ENCODE measurements at regions not wholly inside any gene's neighbourhood (a gene's known extent, or its start where the extent isn't known, plus 50 kb on each side); places are given as distances from the start of the nearest gene placed in this dataset.

DNA sequence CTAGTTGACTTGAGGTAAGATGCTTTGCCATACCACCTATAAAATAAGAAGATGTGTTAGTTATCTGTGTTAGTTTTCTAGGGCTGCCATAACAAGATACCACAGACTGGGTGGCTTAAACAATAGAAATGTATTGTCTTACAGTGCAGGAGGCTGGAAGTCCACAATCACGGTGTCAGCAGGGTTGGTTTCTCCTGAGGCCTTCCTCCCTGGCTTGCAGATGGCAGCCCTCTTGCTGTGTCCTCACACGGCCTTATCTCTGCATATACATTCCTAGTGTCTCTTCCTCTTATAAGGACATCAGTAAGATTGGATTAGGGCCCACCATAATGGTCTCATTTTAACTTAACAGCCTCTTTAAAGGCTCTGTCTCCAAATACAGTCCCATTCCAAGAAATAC, 192.1 kb downstream of the GATA3 start:
- Histone ChIP-seq H3K27me3 (replicated peaks; ENCODE audit: insufficient read depth) (no peaks in the 10 kb centered on the region), H3K4me1 (replicated peaks) (no peaks in the 10 kb centered on the region), H3K4me3 (no peak overlapping the region), H3K36me3 (no peaks in the 10 kb centered on the region), H3K9me3 (no peaks in the 10 kb centered on the region), H3K27ac (no peak overlapping the region)
- WGBS, result 93% methylated on average over 2 of the region's 2 CpGs
- no peak for TF ChIP-seq POLR2AphosphoS5 (IDR thresholded peaks at IDR 0.05)
- TF ChIP-seq POLR2A (IDR thresholded peaks at IDR 0.05), result no peak
- TF ChIP-seq, protein P1, sequence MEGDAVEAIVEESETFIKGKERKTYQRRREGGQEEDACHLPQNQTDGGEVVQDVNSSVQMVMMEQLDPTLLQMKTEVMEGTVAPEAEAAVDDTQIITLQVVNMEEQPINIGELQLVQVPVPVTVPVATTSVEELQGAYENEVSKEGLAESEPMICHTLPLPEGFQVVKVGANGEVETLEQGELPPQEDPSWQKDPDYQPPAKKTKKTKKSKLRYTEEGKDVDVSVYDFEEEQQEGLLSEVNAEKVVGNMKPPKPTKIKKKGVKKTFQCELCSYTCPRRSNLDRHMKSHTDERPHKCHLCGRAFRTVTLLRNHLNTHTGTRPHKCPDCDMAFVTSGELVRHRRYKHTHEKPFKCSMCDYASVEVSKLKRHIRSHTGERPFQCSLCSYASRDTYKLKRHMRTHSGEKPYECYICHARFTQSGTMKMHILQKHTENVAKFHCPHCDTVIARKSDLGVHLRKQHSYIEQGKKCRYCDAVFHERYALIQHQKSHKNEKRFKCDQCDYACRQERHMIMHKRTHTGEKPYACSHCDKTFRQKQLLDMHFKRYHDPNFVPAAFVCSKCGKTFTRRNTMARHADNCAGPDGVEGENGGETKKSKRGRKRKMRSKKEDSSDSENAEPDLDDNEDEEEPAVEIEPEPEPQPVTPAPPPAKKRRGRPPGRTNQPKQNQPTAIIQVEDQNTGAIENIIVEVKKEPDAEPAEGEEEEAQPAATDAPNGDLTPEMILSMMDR (IDR thresholded peaks at IDR 0.05), result no peak
- DNase-seq (ENCODE audit: low spot score), result no peak
- intact Hi-C loops (cut with DNase I), result no loop called here

DNA sequence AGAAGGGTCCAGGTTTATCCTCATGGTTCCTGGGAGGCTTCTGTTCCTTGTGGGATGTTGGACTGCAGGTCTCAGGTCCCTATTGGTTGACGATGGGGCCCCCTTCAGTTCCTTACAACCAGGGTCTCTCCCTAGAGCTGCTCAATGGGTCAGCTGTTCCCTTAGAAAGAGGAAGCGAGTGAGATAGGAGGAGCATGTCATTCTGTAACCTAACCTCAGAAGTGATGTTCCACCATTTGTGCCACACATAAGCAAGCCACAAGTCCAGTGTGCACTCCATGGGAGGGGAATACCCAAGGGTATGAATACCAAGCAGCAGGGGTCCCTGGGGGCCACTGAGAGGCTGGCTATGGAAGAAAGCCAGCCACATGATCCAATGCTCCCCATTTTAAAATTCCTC, 192.7 kb downstream of the GATA3 start:
- TF ChIP-seq POLR2AphosphoS5 (IDR thresholded peaks at IDR 0.05) (no peak), POLR2A (IDR thresholded peaks at IDR 0.05) (no peak)
- TF ChIP-seq, protein P1 (IDR thresholded peaks at IDR 0.05), result no peak
- WGBS, result 100% methylated on average over 2 of the region's 2 CpGs
- intact Hi-C loops (cut with DNase I), result no loop called here
- Histone ChIP-seq H3K36me3 (no peaks in the 10 kb centered on the region), H3K9me3 (no peaks in the 10 kb centered on the region), H3K27me3 (replicated peaks; ENCODE audit: insufficient read depth) (no peaks in the 10 kb centered on the region), H3K4me1 (replicated peaks) (no peaks in the 10 kb centered on the region), H3K4me3 (no peak overlapping the region), H3K27ac (no peak overlapping the region)
- DNase-seq (ENCODE audit: low spot score), result no peak

DNA sequence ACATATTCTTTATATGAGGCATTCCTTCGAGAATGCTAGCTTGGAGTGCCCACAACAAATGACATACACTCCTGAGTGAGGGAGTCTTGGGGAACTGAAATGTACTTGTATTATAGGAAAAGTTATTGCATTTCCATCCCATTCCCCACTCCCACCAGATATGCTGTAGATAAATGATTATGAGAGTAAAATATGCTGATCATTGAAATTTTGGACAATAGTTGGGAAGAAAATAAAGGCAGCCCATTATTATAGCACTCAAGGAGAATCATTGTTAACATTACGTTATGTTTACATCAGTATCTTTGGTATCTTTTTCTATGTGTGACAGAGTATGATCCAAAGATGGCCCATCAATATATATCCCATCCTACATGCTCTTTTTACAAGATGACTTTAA, 194.4 kb downstream of the GATA3 start:
- WGBS, result 67% methylated on average over 2 of the region's 2 CpGs
- H3K36me3 ChIP-seq, result no peaks in the 10 kb centered on the region
- no peak for DNase-seq (ENCODE audit: low spot score)
- H3K4me1 ChIP-seq (replicated peaks), result no peaks in the 10 kb centered on the region
- intact Hi-C loops (cut with DNase I), result no loop called here
- TF ChIP-seq, protein P1 (IDR thresholded peaks at IDR 0.05), result no peak
- TF ChIP-seq POLR2A (IDR thresholded peaks at IDR 0.05) (no peak), POLR2AphosphoS5 (IDR thresholded peaks at IDR 0.05) (no peak)
- H3K27ac ChIP-seq, result no peak overlapping the region
- H3K9me3 ChIP-seq, result no peaks in the 10 kb centered on the region
- no peak overlapping the region for H3K4me3 ChIP-seq
- no peaks in the 10 kb centered on the region for H3K27me3 ChIP-seq (replicated peaks; ENCODE audit: insufficient read depth)

DNA sequence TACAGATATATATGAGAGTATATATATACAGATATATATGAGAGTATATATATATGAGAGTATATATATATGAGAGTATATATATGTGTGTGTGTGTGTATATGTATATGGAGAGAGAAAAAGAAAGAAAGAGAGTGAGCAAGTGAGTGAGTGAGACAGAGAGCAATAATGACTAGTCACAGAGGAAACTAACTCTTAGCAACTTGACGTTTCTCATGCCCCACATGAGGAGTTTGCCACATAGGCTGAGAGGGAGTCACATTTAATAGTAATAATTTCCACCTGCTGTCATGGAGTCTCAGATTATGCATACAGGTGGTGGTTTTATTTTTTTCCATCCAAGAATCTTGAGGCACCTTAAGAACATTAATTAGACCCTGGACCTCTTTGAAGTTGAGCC, 199.9 kb downstream of the GATA3 start:
- WGBS, result 94% methylated on average over 1 of the region's 1 CpG
- no peak for TF ChIP-seq POLR2AphosphoS5 (IDR thresholded peaks at IDR 0.05)
- intact Hi-C loops (cut with DNase I), result no loop called here
- no peak overlapping the region for H3K27ac ChIP-seq
- no peaks in the 10 kb centered on the region for H3K4me1 ChIP-seq (replicated peaks)
- H3K4me3 ChIP-seq, result no peak overlapping the region
- no peak for DNase-seq (ENCODE audit: low spot score)
- H3K27me3 ChIP-seq (replicated peaks; ENCODE audit: insufficient read depth), result no peaks in the 10 kb centered on the region
- no peaks in the 10 kb centered on the region for H3K9me3 ChIP-seq
- no peaks in the 10 kb centered on the region for H3K36me3 ChIP-seq

DNA sequence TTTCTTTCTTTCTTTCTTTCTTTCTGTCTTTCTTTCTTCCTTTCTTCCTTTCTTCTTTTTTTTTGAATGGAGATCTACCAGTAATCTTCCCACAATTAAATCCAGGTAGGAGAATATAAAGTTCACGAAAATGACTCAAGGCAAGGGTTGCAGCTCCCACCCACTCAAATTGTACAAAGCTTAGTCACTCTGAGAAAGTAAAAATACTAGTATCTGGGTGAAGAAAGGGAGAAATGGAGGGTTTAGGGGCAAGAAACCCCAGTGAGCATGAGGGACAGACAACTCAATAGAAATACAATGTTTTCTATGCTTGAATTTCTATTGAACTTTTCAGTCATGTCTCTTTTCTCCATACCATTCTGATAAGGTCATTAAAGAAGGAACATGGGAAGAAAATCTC, 200.8 kb downstream of the GATA3 start:
- 96% methylated on average over 1 of the region's 1 CpG for WGBS
- no peaks in the 10 kb centered on the region for H3K4me1 ChIP-seq (replicated peaks)
- no peak for DNase-seq (ENCODE audit: low spot score)
- no peak overlapping the region for H3K4me3 ChIP-seq
- no peaks in the 10 kb centered on the region for H3K9me3 ChIP-seq
- H3K27me3 ChIP-seq (replicated peaks; ENCODE audit: insufficient read depth), result no peaks in the 10 kb centered on the region
- intact Hi-C loops (cut with DNase I), result no loop called here
- H3K36me3 ChIP-seq, result no peaks in the 10 kb centered on the region
- TF ChIP-seq POLR2AphosphoS5 (IDR thresholded peaks at IDR 0.05) (no peak), POLR2A (IDR thresholded peaks at IDR 0.05) (no peak)
- TF ChIP-seq, protein P1 (IDR thresholded peaks at IDR 0.05), result no peak
- no peak overlapping the region for H3K27ac ChIP-seq
